Right renal pelvis (tissue), 4 donors: ENCODE measurements at regions not wholly inside any gene's neighbourhood (a gene's known extent, or its start where the extent isn't known, plus 50 kb on each side); places are given as distances from the start of the nearest gene placed in this dataset.
A peak's percentile ranks its signal among the peaks of the same experiment; 100 is the strongest.
"Not testable (repeated sequence)": the region's sequence is repeated elsewhere in the genome, so short reads cannot be mapped to it uniquely, and the experiment has no call there.

Source experiments
- DNase-seq, 4 donors: peaks; one replicate each; pipeline ENCODE4 v3.0.0-alpha.2; 2013; ENCODE audit warnings: low read depth in 4 of 4, low spot score in 3 of 4, missing footprints in 1 of 4

DNA sequence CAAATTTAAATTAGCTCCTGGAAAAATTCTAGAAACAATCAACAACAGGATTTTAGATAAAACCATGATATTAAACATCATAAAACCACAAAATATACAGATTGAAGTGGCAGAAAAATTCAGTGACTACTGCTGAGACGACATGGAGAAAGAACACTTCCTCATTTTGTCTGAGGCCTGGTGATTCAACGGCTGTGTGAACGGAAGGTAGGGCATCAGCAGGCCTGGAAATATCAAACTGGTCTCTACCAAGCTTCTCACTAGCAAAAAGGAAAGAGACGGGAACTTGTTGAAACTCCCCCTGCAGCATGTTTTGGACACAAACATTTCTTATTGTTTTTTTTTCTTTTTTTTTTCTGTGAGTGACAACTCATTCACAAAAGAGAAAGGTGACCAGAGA lies 58.0 kb upstream of the AHI1 start:
- no peak for DNase-seq

DNA sequence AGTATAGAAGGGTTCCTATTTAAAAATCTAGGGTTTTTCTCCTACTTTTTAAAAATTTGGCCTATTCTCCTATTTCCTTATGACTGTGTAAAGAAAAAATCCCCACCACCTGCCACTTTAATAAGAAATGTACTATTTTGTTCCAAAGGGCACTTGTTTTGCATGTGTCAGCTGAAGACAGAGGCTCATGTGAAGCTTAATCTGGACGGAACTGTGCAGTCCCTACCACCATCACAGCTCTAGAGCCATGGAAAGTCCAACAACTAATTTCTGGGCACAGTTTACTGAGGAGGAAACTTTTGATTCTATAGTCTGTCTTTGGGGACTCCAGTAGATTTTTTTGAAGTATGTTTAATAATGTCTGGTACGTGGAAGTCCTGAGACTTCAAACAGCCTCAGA lies 60.0 kb upstream of the AHI1 start:
- DNase-seq = no peak

DNA sequence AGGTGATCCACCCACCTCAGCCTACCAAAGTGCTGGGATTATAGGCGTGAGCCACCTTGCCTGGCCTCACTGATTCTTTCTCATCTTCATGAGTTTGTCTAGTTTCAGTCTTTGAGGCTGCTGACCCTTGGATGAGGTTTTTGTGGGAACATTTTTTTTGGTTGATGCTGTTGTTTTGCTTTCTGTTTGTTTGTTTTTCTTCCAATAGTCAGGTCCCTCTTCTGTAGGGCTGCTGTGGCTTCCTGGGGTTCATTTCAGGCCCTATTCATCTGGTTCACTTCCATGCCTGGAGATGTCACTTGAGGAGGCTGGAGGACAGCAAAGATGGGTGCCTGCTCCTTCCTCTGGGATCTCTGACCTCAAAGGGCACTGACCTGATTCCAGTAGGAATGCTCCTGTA lies 68.1 kb upstream of the AHI1 start:
- DNase-seq = not testable (repeated sequence)

DNA sequence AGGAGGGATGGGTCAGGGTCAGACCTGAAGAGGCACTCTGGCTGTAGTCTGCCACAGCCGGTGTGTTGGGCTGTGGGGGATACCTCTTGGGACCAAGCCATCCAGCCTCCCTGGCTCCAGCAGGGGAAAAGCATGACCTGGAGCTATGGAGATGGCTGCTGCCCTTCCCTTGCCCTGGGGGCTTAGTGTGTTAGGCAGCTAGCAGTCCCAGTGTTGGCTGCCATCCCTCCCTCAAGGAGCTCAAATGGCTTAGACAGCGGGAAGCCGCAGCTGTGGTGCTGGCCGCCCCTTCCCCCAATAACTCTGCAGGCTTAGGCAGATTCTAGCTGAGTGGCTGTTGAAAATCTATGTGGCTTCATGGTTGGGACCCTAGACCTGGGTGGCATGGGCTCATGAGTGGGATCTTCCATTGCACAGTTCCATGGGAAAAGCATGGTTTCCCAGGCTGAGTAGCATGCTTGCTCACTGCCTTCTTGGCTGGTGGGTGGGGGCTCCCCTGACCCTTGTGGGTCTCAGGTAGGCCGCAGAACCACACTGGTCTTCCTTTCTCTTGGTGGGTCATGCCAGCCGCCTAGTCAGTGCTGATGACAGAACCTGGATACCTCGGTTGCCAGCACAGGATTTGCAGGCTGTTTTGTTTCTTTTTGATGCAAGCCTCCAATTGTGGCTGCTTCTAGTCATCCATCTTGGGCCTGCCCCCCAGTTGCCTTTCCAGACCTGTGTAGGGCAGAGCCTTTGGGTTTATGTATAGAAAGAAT lies 69.0 kb upstream of the AHI1 start:
- no peak for DNase-seq

DNA sequence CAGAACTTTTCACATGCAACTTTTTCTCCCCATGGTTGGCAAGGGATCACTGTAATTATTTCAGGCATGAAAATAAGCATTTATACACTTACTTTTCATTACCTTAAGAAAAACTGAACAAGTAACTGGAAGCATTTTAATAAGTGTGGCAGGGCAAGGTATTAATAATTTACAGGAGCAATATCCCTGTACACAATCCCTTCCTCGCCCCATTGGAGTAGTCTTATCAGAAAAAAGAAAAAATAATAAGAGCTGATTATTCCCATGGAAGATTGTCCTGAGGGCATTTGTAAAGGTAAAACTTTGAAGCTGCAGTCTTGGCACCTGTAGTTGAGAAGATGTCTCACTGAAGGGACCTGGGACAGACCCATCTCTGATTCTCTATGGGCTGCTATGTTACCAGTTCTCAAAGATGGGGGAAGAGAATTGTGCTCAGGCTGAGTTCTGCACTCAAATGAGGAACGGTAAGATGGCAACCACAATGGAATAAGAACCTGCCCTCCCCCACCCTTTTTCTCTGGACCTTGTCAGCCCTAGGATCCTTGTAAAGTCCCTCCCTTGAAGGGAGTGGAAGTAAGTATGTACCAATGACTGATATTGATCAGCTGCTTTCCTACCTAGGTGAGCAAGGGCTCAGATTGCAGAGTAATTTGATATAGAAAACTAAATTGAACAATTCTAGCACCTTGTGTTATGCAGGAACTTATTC lies 70.0 kb upstream of the AHI1 start:
- DNase-seq = no peak

DNA sequence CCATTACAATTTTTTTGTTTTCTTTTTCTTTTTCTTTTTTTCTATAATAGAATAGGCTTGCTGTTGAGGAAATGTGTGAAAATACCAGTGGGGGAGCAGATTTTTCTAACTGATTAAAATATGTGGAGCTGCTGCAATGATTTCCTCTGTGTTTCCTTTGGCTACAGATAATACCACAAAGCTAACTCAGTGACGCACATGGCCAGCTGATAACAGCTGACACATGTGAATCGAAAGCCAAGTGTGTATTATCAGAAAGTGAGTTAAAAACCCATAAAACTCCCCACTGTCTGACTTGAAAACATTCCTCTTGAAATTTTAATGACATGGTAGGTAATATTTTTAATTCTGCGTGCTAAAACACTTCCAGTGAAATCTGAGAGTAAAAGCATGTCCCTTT lies 70.8 kb upstream of the AHI1 start:
- peak in 1 of 4 donors; percentile 12 for DNase-seq

DNA sequence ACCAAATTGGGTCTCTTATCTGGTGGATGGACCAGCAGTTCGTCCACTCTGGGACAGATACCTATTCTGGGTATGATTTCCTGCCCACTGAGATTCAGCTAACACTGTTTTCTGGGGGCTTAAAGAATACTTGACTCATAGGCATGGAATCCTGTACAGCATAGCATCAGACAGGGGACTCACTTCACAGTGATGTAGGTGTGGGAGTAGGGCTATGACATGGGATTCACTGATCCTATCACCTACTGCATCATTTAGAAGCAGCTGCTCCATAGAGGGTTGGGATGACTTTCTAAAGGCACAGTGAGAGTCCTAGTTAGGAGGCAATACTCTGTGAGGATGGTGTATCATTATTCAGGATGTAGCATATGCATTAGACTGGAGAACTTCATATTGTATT lies 74.5 kb upstream of the AHI1 start:
- no peak for DNase-seq

DNA sequence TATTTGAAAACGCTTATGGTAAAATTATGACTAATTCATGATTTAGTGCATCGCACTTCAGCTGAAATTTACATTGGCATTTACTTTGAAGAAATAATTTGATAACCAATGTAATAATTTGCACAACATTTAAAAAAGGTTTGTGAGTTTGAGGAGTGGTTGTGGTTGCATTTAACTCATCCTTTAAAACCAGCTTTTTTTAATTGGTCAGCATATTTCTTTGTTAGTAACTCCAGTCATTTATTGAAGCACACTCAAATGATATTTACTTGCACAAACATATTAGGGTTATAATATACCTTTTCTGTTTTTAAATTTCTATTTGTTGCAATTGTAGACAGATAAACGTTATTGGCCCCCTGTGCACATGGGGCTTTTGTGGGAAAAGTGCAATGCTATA lies 78.1 kb upstream of the AHI1 start:
- DNase-seq = no peak

DNA sequence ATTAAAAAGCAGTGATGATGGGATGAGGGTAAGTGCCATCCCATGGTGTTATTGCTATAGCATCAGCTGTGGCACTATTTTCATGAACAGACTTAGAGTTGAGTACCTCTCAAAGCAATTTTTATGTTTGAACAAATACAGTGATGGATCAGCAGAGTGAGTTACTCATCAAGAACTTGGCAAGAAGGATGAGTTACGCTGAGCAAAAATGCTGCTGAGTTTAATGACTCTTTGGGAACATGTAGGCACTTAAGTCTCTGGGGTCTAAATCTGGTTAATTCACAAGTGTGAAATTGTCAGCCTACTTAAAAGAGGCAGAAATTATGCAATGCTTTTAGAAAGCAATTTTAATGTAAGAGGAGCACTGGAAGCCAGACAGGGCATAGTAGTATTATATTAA lies 78.5 kb upstream of the AHI1 start:
- no peak for DNase-seq

DNA sequence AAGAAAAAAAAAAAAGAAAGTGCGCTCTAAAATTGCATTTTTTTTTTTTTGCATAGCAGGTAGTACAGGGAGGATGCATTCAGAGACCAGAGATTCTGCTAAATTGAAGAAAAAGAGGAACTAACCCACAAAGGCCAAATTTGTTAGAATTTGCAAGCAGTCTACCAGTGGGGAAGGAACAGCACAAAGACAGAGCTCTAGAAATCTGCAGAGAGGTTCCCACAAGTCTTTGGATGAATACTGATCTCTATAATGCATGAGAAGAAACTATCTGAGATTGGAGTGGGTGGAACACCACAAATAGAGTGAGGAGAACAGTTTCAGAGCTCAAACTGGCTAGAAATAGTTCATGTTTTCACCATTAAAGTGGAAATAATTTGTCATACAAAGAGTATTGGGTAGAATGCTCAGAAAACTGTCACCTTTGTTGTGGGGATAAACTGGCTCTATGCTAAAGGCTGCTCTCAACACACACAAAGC lies 79.6 kb upstream of the AHI1 start:
- no peak for DNase-seq

DNA sequence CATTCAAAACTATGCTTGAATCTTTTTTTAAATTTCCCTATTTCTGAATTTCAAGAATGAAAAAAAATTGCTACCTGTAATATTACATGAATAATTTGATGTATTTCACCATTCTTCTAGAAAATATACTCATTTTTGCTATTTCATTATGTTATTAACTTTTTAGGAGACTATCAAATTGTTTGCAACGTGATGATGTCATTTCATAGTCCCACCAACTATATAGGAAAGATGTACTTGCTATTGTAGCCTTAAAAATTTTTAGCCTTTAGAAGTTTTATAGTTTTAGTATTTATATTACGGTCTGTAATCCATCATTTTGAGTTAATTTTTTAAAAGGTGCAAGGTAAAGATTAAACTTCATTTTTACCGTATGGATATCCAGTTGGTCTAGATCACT lies 81.4 kb upstream of the AHI1 start:
- DNase-seq = no peak

DNA sequence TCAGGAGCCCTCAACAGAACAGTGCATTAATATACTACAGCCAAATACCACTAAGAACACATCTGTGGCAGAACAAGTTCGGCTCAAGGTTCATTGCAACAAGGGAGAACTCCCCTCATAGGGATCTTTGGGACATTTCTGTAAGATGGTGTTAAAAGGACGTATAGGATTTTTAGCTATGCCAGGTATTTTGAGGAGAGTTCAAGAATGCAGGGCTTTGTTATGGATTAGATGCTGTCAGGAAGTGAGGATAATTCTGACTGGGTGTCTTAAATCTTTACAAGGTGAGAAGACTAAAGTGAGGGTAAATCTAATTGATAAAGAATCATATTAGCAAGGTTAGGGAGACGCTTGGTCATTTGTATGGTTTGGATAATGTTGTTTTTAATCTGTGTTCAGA lies 83.7 kb upstream of the AHI1 start:
- DNase-seq = no peak

DNA sequence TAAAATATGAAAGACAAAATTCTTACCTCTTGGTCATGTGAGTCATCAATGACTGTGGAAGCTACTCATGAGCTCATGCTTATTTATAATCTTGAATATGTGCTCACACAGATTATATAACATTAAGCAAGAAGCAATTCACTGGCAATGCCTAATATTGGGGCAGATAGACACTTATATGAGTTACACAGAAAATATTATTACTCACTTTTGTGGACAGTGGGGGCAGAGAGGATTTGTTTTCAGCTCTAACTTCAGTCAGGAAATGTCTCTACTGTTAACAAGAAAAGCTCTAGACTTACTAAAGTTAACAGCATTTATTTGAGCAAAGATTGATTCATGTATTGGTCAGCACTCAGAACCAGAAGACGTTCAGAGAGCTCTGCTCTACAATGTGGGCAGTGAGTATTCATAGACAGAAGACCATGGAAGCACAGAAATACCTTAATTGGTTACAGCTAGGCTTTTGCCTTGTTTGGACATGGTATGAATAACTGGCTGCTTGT lies 85.8 kb upstream of the AHI1 start:
- no peak for DNase-seq

DNA sequence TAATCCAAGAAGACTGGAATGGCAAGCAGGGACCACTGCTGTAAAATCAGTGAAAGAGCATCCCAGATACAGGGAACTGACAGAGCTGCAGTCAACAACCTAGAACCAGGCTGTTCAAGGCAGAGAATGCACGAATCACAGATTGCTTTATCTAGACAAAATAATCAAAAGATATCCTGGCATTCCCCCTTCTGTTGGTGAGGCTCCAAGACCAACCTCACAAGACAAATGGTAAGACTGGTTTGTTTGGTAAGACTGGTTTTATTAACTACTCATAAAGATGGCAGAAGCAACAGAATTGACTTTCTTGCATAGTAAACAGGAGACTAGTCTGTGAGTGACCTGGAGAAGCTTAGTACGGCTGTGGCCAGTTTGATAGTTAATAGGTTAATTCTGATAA lies 88.8 kb upstream of the AHI1 start:
- no peak for DNase-seq

DNA sequence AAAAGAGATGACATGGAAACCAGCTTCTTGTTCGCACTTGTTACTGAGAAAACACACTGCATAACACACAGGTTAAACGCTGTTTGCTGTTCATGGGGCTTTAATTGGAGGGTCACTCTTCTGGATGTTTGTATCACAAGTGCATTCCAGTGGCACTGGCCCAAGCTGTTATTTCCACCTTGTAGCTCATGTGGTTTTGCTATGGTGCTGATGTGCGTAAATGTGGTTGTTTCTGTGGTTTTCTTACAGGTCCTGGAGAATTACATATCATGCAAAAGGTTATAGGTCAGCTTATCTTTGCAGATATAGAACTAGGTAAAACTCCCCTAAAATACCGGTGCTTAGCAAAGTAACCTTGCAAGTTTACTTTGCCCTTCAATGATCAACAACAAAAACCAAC lies 89.3 kb upstream of the AHI1 start:
- no peak for DNase-seq

DNA sequence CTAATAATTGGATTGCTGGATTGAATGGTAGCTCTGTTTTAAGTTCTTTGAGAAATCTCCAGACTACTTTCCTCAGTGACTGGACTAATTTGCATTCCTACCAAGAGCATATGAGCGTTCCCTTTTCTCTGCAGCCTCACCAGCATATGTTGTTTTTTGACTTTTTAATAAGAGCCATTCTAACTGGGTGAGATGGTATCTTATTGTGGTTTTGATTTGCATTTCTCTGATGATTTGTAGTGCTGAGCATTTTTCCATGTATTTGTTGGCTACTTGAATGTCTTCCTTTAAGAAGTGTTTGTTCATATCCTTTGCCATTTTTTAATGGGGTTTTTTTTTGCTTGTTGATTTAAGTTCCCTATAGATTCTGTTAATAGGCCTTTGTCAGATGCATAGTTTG lies 94.7 kb upstream of the AHI1 start:
- DNase-seq = no peak

DNA sequence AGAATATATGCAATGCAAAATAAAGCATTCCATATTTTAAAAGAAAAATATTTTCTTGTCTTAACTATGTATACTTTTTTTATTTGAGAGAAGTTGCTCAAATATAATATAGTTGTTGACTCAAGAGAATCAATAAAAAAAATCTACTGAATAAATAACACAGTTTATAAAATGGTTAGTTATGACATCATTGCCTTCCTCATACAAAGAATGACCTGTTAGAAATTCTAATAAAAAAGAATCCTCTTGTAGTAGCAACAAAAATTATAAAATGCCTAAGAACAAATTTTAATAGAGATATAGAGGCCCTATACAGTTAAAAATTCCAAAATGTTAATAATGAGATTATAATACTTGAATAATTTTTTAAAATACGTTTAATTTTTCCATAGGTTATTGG lies 96.5 kb upstream of the AHI1 start:
- no peak for DNase-seq

DNA sequence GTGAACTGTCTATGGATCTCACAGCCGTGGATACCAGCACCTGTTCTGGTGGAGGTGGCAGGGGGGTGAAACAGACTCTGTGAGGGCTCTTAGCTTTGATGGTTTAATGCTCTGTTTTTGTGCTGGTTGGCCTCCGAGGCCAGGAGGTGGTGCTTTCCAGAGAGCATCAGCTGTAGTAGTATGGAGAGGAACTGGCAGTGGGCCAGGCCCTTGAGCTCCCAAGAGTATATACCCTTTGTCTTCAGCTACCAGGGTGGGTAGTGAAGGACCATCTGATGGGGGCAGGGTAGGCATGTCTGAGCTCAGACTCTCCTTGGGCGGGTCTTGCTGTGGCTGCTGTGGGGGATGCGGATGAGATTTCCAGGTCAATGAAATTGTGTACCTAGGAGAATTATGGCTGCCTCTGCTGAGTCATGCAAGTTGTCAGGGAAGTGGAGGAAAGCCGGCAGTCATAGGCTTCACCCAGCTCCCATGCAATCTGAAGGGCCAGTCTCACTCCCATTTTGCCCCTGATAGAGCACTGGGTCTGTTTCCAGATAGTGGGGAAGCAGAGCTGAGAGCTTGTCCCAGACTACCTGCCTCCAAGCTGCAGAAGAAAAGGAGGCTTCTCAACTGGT lies 102.7 kb upstream of the AHI1 start:
- DNase-seq = no peak

DNA sequence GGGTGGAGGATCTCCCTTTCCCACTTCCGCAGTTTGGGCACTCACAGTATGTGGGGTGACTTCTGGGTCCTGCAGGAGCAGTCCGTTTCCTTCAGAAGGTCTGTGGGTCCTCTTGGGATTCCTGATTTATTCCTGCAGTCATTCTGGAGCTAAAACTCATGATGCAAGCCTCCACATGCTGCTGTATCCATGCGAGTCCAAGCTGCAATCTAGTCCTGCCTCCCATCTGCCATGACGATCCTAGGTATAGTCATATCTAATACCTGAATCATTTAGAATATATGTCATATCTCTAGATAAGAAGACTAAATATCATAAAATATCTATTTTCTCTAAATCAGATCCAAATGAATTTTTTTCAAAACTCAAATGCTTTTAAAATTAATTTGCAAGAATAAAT lies 103.4 kb upstream of the AHI1 start:
- no peak for DNase-seq

DNA sequence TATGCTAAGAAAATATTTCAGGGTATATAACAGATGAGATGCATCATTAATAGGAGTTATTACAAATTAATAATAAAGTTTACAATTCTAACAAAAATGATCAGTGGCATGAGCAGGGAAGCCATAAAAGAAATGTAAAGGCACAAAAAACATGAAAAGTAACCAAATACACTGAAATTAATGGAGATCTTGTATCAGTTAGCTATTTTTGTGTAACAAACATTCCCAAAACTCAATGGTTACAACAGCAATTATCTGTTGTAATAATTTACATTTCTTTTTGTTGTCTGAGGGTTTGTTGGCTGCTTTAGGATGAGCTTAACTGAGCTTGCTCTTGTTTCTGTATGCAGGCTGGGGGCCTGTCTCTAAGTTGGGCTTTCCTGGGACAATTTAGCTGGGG lies 104.3 kb upstream of the AHI1 start:
- DNase-seq = no peak

DNA sequence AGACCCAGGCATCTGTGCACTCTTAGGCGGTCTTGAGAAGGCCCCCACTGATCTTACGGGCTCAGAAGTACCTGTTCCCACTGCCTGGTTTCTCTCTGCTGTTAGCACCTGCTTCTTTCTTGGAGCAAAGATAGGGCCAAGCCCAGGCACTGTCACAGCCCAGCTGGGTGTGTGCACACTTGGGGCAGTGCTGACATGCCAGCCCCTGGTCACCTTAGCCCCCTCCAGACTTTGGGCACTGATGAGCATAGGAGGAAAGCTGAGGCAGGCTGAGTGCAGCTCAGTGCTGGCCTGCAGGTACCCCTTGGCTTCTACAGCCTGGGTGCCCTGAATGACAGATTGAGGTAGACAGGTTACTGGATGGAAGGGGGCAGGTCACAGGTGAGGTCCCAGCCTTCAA lies 105.7 kb upstream of the AHI1 start:
- DNase-seq = no peak
